GM10266 (cell line): ENCODE measurements at regions not wholly inside any gene's neighbourhood (a gene's known extent, or its start where the extent isn't known, plus 50 kb on each side); places are given as distances from the start of the nearest gene placed in this dataset.

ENCODE experiments used
- DNase-seq: peaks from one replicate; pipeline ENCODE4 v3.0.0; 2012; ENCODE audit errors: extremely low spot score
- TF ChIP-seq, protein P1 (sequence below): IDR thresholded peaks from 2 replicates; pipeline ENCODE4 v1.5.1; 2012; ENCODE audit warnings: mild to moderate bottlenecking, low read depth; ENCODE audit not compliant: control insufficient read depth, insufficient read depth; ENCODE audit errors: missing control alignments

GRCh38 chr3:153881201-153881600 is 240.0 kb upstream of the ARHGEF26 start:
- DNase-seq, result no peak
- TF ChIP-seq, protein P1, sequence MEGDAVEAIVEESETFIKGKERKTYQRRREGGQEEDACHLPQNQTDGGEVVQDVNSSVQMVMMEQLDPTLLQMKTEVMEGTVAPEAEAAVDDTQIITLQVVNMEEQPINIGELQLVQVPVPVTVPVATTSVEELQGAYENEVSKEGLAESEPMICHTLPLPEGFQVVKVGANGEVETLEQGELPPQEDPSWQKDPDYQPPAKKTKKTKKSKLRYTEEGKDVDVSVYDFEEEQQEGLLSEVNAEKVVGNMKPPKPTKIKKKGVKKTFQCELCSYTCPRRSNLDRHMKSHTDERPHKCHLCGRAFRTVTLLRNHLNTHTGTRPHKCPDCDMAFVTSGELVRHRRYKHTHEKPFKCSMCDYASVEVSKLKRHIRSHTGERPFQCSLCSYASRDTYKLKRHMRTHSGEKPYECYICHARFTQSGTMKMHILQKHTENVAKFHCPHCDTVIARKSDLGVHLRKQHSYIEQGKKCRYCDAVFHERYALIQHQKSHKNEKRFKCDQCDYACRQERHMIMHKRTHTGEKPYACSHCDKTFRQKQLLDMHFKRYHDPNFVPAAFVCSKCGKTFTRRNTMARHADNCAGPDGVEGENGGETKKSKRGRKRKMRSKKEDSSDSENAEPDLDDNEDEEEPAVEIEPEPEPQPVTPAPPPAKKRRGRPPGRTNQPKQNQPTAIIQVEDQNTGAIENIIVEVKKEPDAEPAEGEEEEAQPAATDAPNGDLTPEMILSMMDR, result no peak

DNA sequence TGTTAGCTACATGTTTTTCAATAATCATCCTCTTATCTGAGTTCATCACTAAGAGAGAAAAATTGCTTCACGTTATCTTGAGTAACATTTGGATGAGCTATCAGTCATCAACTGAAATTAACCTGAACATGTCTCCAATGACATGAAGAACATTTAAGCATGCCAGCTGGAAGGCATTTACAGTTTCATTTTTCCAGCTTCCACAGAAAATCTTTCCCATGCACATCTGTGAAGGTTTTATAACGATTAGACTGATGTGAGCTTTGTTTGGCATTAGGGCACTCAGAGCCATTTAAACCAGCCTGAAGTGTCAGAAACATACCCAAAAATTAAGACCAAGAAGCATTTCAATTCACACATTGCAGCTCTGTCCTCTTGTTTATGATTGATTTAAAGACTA is 235.8 kb upstream of the ARHGEF26 start:
- TF ChIP-seq, protein P1, result no peak
- DNase-seq, result no peak

GRCh38 chr3:153889905-153890334 is 231.3 kb upstream of the ARHGEF26 start:
- TF ChIP-seq, protein P1, result no peak
- DNase-seq, result no peak

DNA sequence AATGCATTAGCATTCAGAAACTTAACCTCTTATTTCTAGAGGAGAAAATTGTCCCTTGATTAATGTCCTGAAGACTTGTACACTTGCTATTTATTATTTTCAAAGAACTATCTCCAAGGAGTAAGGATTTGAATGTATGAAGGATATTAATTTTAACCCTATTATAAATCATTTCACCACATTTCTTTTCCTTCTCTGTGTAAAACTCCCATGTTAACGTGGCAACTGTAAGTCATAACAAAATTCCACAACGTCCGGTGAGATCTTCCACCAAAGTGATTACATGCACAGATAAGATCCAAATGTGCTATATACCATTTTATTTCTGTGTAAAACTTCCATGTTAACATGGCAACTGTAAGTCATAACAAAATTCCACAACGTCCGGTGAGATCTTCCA is 229.1 kb upstream of the ARHGEF26 start:
- DNase-seq, result no peak
- TF ChIP-seq, protein P1, result no peak

GRCh38 chr3:153894857-153895256 is 226.3 kb upstream of the ARHGEF26 start:
- DNase-seq, result no peak

DNA sequence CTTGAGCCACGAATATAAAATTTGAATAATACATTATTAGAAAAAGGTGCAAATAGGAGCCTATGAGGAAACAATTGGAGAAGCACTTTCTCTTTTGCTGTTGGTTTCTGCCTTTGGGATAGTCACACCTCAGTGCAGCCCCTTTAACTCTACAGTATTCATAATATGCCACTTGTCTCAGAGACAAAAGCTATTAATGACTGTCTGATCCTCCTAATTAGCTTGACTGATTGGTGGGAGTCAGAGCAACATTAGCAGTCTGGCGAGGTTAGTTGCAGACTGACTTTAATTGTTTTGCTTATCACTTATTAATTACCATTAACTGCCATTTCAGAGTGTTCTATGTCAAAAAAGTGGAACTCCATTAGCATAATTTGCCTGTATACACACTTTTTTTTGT is 225.0 kb upstream of the ARHGEF26 start:
- TF ChIP-seq, protein P1, result no peak
- no peak for DNase-seq

More at GRCh38 chr3:153894857-153895256, 226.3 kb upstream of the ARHGEF26 start:
- TF ChIP-seq, protein P1, result no peak

- TF ChIP-seq, protein P1, result no peak
- DNase-seq, result no peak
Measured at GRCh38 chr3:153897025-153897723, 224.0 kb upstream of the ARHGEF26 start.
